T-helper 1 cell treated with Interleukin-12 subunit alpha and Interleukin-12 subunit beta and Interleukin-4 antibody, amounts not matched to agents 30 μg/mL and 1 μg/mL, for 36 hours (primary cell): ENCODE measurements at regions not wholly inside any gene's neighbourhood (a gene's known extent, or its start where the extent isn't known, plus 50 kb on each side); places are given as distances from the start of the nearest gene placed in this dataset.

Experiments
- H3K27ac Mint-ChIP-seq: one replicate; pipeline ENCODE4 v1.8.0; 2021; ENCODE audit warnings: mild to moderate bottlenecking, mixed read lengths
- H3K27me3 Mint-ChIP-seq: one replicate; pipeline ENCODE4 v1.8.0; 2021; ENCODE audit warnings: low read depth, mixed read lengths
- H3K36me3 Mint-ChIP-seq: one replicate; pipeline ENCODE4 v1.8.0; 2021; ENCODE audit warnings: low read depth, mixed read lengths
- H3K4me1 Mint-ChIP-seq: one replicate; pipeline ENCODE4 v1.8.0; 2021; ENCODE audit warnings: low read depth, mixed read lengths
- H3K4me3 Mint-ChIP-seq: one replicate; pipeline ENCODE4 v1.8.0; 2021; ENCODE audit warnings: mild to moderate bottlenecking, moderate library complexity, mixed read lengths
- H3K9me3 Mint-ChIP-seq: one replicate; pipeline ENCODE4 v1.8.0; 2021; ENCODE audit warnings: mixed read lengths

DNA sequence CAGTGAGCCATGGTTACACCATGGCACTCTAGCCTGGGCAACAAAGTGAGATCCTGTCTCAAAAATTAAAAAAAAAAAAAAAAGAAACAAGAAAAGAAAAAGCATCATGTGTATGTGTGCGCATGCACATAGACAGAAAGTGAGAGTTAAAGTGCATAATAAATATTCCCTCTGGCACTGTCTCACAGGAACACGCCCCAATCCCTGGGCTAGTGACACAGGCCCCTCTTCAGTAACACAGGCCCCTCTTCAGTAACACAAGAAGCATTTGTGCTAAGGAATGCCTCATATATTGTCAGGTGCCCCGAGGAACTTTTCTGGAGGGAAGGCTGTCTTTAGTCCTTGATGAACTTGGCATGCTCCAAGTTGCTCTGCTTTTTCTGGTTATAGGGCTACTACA, 57.5 kb downstream of the RPL27A start:
- Mint-ChIP-seq H3K27me3 (peaks cover 1% of the 10 kb centered on the region), H3K27ac (no peak overlapping the region), H3K36me3 (no peaks in the 10 kb centered on the region), H3K4me3 (no peak overlapping the region), H3K4me1 (no peaks in the 10 kb centered on the region), H3K9me3 (no peaks in the 10 kb centered on the region)

DNA sequence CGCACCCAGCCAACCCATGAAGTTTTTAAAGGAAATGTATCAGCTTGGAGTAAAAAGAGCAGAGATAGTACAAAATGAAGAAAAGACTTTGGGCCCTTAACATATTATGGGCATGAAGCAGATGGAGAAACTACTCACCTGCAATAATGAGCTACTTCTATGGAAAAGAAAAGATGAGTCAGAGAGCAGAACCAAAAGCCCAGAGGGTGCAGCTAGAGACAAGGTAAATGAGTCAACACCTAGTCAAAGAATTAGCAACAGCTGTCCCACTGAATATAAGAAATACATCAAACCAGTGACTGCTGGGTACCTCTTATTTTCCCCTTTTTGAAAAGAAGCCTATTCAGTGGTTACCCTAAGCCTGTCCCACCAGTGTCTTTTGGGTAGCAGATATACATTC, 61.8 kb downstream of the RPL27A start:
- peaks cover 6% of the 10 kb centered on the region for H3K27me3 Mint-ChIP-seq
- H3K36me3 Mint-ChIP-seq = no peaks in the 10 kb centered on the region
- no peaks in the 10 kb centered on the region for H3K4me1 Mint-ChIP-seq
- H3K4me3 Mint-ChIP-seq = no peak overlapping the region
- H3K27ac Mint-ChIP-seq = no peak overlapping the region
- no peaks in the 10 kb centered on the region for H3K9me3 Mint-ChIP-seq

DNA sequence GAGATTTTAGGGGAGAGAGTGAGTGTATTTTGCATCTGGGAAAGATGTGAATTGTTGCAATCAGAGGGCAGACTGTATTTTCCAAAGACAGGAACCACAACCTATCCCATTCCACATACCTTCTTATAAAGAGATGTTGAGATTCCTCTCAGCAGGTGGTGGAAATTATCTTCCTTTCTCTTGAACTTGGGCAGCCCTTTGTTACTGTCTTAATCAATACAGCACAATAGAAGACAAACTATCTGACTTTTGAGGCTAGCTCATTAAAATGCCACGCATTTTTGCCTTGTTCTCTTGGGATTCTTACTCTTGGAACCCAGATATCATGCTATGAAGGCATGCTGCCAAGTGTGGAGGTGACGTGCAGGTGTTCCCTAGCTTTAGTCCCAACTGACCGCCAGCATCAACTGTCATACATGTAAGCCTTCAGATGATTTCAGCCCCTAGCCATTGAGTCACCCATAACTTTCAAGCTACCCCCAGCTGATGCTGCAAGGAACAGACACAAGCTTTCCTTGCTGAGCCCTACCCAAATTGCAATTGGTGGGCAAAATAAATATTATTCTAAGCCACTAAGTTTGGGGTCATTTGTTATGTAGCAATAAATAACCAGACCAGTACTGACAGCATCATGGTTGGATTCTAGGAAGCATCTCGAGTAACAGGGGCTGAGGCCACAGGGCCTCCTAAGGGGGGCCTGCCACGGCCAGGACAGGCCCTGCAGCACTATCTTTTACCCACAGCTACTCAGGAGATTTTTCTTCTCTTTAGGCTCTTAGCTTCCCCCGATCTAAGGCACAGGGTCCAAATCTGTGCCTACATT, 63.0 kb downstream of the RPL27A start:
- no peak overlapping the region for H3K4me3 Mint-ChIP-seq
- H3K27ac Mint-ChIP-seq = no peak overlapping the region
- H3K36me3 Mint-ChIP-seq = no peaks in the 10 kb centered on the region
- no peaks in the 10 kb centered on the region for H3K4me1 Mint-ChIP-seq
- no peaks in the 10 kb centered on the region for H3K9me3 Mint-ChIP-seq
- peaks cover 6% of the 10 kb centered on the region for H3K27me3 Mint-ChIP-seq

DNA sequence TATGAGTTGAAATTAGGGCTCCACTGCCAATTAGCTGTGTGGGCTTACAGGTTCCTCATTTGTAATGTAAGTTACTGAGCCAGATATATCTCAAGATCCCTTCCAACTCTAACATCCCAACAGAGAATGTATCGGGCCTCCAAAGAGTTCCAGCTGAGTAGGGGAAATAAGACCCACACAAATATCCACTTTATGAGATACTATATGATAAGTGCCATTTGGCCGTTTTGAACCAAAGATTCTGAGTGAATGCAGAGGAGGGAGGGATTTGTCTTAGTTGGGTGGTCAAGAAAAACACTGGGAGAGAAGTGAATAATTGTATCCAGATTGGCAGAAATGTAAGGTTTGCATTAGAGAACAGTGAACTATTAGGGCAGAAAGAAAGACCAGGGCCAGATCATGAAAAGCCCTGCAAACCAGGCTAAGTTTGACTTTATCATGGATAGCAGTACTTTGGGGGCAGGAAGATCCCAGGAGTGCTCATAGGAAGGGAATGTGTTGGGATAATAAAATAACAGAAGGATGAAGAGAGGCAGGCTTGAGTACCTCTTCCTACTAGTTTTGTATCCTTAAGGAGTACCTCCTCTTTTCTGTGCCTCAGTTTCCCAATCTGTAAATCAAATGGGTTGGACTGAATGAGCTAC, 63.9 kb downstream of the RPL27A start:
- H3K36me3 Mint-ChIP-seq = no peaks in the 10 kb centered on the region
- H3K4me3 Mint-ChIP-seq = no peak overlapping the region
- H3K9me3 Mint-ChIP-seq = no peaks in the 10 kb centered on the region
- H3K4me1 Mint-ChIP-seq = no peaks in the 10 kb centered on the region
- H3K27me3 Mint-ChIP-seq = peaks cover 6% of the 10 kb centered on the region
- H3K27ac Mint-ChIP-seq = no peak overlapping the region

DNA sequence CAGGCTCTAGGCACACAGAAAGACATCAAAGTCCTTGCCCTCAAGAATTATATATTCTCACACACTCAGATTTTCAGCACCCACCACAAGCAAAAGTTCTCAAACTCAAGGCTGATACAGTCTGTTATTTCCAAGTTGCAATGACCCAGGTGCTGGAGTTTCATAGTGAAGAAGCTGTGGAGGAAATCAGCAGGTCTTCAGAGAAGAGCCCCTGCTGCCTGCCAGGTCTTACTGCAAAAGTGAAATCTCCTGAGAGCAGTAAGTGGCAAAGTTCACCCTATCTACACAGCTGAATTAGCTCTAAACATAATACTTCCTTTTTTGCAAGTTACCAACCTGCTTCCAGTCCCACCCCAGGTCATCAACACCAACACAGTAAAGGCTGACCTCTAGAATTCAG, 64.6 kb downstream of the RPL27A start:
- Mint-ChIP-seq H3K4me1 (no peaks in the 10 kb centered on the region), H3K36me3 (no peaks in the 10 kb centered on the region), H3K9me3 (no peaks in the 10 kb centered on the region), H3K27ac (no peak overlapping the region), H3K4me3 (no peak overlapping the region), H3K27me3 (peaks cover 6% of the 10 kb centered on the region)

DNA sequence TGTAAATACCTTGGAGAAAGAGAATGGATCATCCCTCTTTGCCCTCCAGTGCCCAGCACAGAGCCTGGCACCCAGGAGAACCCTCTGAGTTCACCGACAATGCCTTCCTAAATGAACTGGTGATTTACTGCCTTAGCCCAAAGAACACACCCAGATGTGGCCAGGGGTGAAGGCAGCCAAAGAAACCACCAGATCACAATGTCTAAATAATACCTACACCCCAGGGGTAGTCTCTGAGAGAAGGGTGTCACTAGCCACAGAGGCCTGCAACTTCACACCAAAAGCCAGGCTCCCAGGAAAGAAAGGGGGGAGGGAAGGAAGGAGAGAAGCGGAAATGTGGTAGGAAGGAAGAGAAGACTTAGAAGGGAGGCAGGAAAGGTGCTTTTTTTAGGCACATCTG, 65.7 kb downstream of the RPL27A start:
- Mint-ChIP-seq H3K27ac (no peak overlapping the region), H3K9me3 (no peaks in the 10 kb centered on the region), H3K4me3 (no peak overlapping the region), H3K4me1 (no peaks in the 10 kb centered on the region), H3K27me3 (peaks cover 7% of the 10 kb centered on the region), H3K36me3 (no peaks in the 10 kb centered on the region)

DNA sequence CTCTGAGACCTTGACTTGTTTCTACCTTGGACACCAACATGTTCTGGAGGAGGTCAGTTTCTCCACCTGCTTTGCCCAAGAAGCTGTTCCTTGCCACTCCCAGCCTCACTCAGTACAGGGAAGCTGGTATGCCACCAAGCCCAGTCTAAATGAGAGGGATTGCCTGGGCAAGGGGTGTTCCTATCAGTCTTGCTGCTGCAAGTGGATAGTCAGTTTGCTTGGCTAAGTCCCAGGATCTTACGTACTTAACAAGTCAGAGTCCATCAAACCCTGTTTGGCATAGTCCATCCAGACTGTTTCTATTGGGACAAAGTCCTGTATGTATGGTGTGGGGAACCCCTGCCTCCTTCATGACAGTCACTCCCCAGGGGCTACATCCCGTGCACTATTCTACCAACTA, 66.6 kb downstream of the RPL27A start:
- H3K4me1 Mint-ChIP-seq = no peaks in the 10 kb centered on the region
- peaks cover 14% of the 10 kb centered on the region for H3K27me3 Mint-ChIP-seq
- no peaks in the 10 kb centered on the region for H3K9me3 Mint-ChIP-seq
- H3K4me3 Mint-ChIP-seq = no peak overlapping the region
- H3K36me3 Mint-ChIP-seq = no peaks in the 10 kb centered on the region
- no peak overlapping the region for H3K27ac Mint-ChIP-seq

DNA sequence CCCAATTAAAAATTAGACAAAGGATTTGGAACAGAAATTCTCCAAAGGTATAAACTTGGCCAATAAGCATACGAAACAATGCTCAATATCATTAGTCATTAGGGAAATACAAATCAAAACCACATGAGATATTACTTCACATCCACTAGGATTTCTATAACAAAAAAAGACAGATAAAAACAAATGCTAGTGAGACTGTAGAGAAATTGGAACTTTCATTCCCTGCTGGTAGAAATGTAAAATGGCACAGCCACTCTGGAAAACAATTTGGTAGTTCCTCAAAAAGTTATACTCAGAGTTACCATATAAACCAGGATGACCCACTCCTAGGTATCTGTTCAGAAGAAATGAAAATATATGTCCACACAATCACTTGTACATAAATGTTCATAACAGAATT, 71.6 kb downstream of the RPL27A start:
- Mint-ChIP-seq H3K9me3 (no peaks in the 10 kb centered on the region), H3K27me3 (peaks cover 7% of the 10 kb centered on the region), H3K4me1 (no peaks in the 10 kb centered on the region), H3K4me3 (no peak overlapping the region), H3K27ac (no peak overlapping the region), H3K36me3 (no peaks in the 10 kb centered on the region)

DNA sequence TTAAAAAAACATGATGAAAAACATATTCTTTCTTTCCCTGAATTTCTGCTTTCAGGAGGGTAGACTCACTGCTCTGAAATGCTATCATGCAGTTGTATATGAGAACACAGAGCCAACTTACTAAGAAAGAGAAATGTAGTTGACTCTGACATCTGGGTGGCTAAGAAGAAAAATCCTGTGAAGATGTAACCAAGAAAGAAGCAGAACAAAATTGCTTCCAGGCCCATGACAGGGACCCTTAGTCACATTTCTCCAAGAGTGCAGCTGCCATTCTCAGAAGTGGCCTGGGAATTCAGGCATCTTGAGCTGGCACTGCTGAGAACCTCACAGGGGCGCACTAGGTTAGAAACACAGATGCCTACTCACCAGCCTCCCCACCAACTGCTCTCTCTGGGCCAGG, 73.6 kb downstream of the RPL27A start:
- H3K4me1 Mint-ChIP-seq = no peaks in the 10 kb centered on the region
- no peak overlapping the region for H3K27ac Mint-ChIP-seq
- H3K9me3 Mint-ChIP-seq = no peaks in the 10 kb centered on the region
- no peak overlapping the region for H3K4me3 Mint-ChIP-seq
- H3K36me3 Mint-ChIP-seq = no peaks in the 10 kb centered on the region
- H3K27me3 Mint-ChIP-seq = peaks cover 7% of the 10 kb centered on the region

DNA sequence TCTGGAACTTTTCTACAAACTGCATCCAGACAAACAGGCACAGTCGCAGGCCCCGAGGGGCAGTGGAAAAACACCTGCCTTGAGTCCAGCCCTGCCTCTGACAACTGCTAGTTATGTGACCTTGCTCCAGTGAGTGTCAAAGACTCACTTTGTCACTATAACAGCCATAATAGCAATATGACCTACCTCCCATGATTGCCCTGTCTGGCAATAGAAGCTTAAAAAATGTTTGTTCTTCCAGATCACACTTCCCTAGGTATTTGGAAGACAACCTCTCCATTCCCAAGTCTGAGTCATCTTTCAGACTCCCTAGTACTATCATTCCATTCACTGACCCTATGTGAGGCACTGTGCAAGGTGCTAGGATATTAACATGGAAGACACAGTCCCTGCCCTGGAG, 74.5 kb downstream of the RPL27A start:
- Mint-ChIP-seq H3K36me3 (no peaks in the 10 kb centered on the region), H3K9me3 (no peaks in the 10 kb centered on the region), H3K4me3 (no peak overlapping the region), H3K4me1 (no peaks in the 10 kb centered on the region), H3K27me3 (peaks cover 7% of the 10 kb centered on the region), H3K27ac (no peak overlapping the region)

DNA sequence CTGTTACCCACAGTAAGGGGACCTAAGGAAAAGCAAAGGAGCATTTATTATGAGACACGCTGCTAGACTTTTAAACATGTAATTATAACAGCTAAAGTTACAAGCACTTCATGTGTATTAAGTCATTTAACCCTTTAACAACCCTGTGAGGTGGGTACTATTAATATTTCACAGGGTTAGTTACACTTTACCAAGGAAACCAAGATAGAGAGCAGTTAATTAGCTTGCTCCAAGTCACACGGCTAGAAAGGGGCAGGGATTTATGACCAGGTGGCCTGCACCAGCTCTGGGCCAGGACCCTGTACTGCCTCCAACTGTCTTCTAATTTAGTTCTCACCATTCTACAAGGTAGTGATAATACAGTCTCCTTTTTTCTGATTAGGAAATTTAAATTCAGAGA, 74.9 kb downstream of the RPL27A start:
- Mint-ChIP-seq H3K27ac (no peak overlapping the region), H3K27me3 (peaks cover 7% of the 10 kb centered on the region), H3K4me1 (no peaks in the 10 kb centered on the region), H3K36me3 (no peaks in the 10 kb centered on the region), H3K9me3 (no peaks in the 10 kb centered on the region), H3K4me3 (no peak overlapping the region)

DNA sequence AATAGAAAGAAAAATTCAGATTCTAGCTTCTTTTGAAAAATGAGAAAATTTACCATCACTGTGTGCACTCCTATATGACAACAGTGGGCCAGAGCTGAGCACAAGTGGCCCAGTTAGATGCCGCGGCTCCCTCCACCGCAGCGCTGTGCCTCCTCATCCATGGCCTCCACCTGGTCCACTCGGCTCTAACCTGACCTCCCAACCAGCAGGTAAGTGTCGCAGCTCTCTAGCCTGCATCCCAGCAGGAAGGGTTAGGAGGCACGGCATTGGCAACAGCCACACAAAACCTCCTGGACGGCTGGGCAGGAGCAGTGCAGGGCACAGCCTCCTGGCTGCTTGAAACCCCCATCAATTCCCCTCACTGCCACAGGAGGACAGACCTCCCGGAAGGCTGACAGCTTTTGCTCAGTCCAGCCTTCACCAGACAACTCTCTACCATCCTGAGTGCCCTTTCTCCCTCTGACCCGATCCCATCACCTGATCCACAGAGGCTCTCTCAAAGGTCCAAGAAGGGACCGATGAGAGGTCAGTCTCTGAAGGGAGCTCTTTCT, 76.1 kb downstream of the RPL27A start:
- Mint-ChIP-seq H3K9me3 (no peaks in the 10 kb centered on the region), H3K36me3 (no peaks in the 10 kb centered on the region), H3K4me3 (no peak overlapping the region), H3K4me1 (no peaks in the 10 kb centered on the region), H3K27ac (no peak overlapping the region), H3K27me3 (peaks cover 8% of the 10 kb centered on the region)

DNA sequence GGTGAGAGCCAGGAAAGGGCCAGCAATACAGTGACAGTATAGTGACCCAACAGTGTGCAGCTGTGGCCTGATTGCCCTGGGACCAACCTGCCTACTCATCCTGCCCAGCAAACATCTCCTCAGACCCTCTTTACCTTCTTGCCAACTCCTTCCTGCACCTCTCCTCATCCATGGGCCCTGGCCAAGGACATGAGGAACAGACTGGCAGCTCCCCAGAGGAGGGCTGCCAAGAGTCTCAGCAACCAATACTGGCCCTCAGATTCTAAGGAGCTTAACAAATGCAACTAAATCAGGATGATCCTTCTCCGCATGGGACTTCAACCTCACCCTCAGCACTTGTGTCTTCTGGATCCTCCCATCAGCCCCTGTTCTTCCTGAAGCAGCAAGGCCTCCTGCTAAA, 77.0 kb downstream of the RPL27A start:
- Mint-ChIP-seq H3K4me3 (no peak overlapping the region), H3K27me3 (peaks cover 4% of the 10 kb centered on the region), H3K9me3 (no peaks in the 10 kb centered on the region), H3K4me1 (no peaks in the 10 kb centered on the region), H3K36me3 (no peaks in the 10 kb centered on the region), H3K27ac (no peak overlapping the region)

DNA sequence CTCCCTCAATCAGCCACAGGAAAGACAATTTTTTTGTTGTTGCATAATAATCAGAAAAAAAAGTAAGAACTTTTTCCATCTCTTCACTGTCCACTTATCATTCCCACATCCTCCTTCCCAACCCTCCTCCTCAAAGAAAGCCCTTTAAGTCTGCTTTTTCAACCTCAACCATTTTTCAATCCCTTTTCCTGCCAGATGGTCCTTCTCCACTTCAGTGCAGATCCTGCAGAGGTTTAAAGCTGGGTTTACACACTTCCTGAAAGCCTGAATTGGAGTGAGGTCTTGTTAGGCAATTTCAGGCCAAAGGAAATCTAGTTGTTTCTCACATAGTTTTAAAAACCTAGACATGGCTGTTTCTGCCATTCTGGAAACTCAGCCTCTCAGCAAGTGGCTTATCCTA, 78.3 kb downstream of the RPL27A start:
- no peak overlapping the region for H3K27ac Mint-ChIP-seq
- H3K9me3 Mint-ChIP-seq = no peaks in the 10 kb centered on the region
- H3K27me3 Mint-ChIP-seq = peaks cover 4% of the 10 kb centered on the region
- no peaks in the 10 kb centered on the region for H3K36me3 Mint-ChIP-seq
- no peaks in the 10 kb centered on the region for H3K4me1 Mint-ChIP-seq
- no peak overlapping the region for H3K4me3 Mint-ChIP-seq

DNA sequence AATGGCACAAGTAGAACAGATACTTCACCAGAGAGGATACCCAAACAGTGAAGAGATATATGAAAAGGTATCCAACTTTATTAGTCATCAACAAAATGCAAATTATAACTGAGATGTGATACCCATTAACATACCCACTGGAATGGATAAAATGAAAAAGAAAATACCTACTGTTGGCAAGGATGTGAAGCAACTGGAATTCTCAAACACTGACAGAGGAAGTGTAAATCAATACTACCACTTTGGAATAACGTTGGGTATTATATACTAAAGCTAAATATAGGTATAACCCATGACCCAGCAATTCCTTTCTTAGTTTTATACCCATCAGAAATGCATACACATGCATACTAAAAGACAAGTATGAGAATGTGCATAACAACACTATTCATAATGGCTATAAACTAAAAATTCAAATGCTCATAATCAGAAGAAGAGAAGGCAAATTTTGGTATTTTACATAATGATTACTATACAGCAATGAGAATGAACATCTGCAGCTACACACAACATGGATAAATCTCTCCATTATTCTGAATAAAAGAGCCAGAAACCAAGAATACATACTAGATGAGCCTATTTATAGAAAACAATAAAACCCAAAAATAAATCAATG, 80.6 kb downstream of the RPL27A start:
- H3K27me3 Mint-ChIP-seq = peaks cover 4% of the 10 kb centered on the region
- no peak overlapping the region for H3K27ac Mint-ChIP-seq
- H3K4me3 Mint-ChIP-seq = no peak overlapping the region
- no peaks in the 10 kb centered on the region for H3K4me1 Mint-ChIP-seq
- no peaks in the 10 kb centered on the region for H3K9me3 Mint-ChIP-seq
- H3K36me3 Mint-ChIP-seq = no peaks in the 10 kb centered on the region
